Testis (tissue), 2 donors: ENCODE measurements at regions not wholly inside any gene's neighbourhood (a gene's known extent, or its start where the extent isn't known, plus 50 kb on each side); places are given as distances from the start of the nearest gene placed in this dataset.
A peak's percentile ranks its signal among the peaks of the same experiment; 100 is the strongest.

Experiments
- DNase-seq: peaks from one replicate; pipeline ENCODE4 v3.0.0-alpha.2; 2019
- H3K27ac ChIP-seq, 2 donors: fragments of 200-600 bp; sonication (generic); one replicate each; pipeline ENCODE4 v1.5.1; 2019
- H3K27me3 ChIP-seq: fragments of 200-600 bp; sonication (generic); one replicate; pipeline ENCODE4 v1.5.1; 2019
- H3K36me3 ChIP-seq: fragments of 200-600 bp; sonication (generic); one replicate; pipeline ENCODE4 v1.5.1; 2017; ENCODE audit warnings: low read depth; ENCODE audit errors: missing control alignments
- H3K4me1 ChIP-seq: fragments of 200-600 bp; sonication (generic); one replicate; pipeline ENCODE4 v1.5.1; 2019
- H3K4me3 ChIP-seq, 2 donors: fragments of 200-600 bp; sonication (generic); one replicate each; pipeline ENCODE4 v1.5.1; 2017 to 2019
- H3K9me3 ChIP-seq: fragments of 200-600 bp; sonication (generic); one replicate; pipeline ENCODE4 v1.5.1; 2017
- CTCF ChIP-seq, 3 experiments: fragments of 450-650 bp in 2 of 3; fragments of 200-600 bp in 1 of 3; sonication (generic) in 1 of 3; IDR thresholded peaks; one replicate each; pipeline ENCODE4 v1.5.1; 2016 to 2019; ENCODE audit warnings: antibody characterized with exemption in 3 of 3, mild to moderate bottlenecking in 2 of 3, moderate library complexity in 1 of 3
- POLR2A ChIP-seq: fragments of 450-650 bp; IDR thresholded peaks from one replicate; pipeline ENCODE4 v1.6.1; 2017; ENCODE audit warnings: antibody characterized with exemption, mild to moderate bottlenecking, moderate library complexity
- WGBS, 2 donors: methylation state at CpG; one replicate each; pipeline ENCODE4 v1.1.5; 2018; 5-methylcytosine and 5-hydroxymethylcytosine counted together
- intact Hi-C: fragments of 100-400 bp; cut with DNase I; formaldehyde crosslinking; loops from one replicate; pipeline ENCODE4 v1.15.1; 2023; ENCODE audit warnings: low total_unique reads

- intact Hi-C loops = no loop called here
- no peak overlapping the region for H3K4me3 ChIP-seq
These were observed 883.0 kb downstream of the TBC1D22A start for GRCh38 chr22:47645450-47645914.

GRCh38 chr22:47634347-47634746 lies 871.9 kb downstream of the TBC1D22A start:
- H3K9me3 ChIP-seq = no peaks in the 10 kb centered on the region
- no peak overlapping the region for H3K4me3 ChIP-seq
- no peak for DNase-seq
- WGBS, 2 donors = 59 to 64% methylated on average over 7 of the region's 7 CpGs
- no peaks in the 10 kb centered on the region for H3K36me3 ChIP-seq
- no peak for TF ChIP-seq POLR2A
- TF ChIP-seq CTCF (IDR thresholded peaks at IDR 0.05) = no peak
- H3K27me3 ChIP-seq = no peaks in the 10 kb centered on the region
- H3K4me1 ChIP-seq = no peaks in the 10 kb centered on the region
- intact Hi-C loops = no loop called here
- H3K27ac ChIP-seq = no peak overlapping the region

More at GRCh38 chr22:47645450-47645914, 883.0 kb downstream of the TBC1D22A start:
- TF ChIP-seq POLR2A = no peak
- TF ChIP-seq CTCF (IDR thresholded peaks at IDR 0.05) = no peak
- Histone ChIP-seq H3K9me3 (no peaks in the 10 kb centered on the region), H3K36me3 (no peaks in the 10 kb centered on the region), H3K27me3 (no peaks in the 10 kb centered on the region), H3K4me1 (no peaks in the 10 kb centered on the region), H3K27ac (no peak overlapping the region)
- WGBS, 2 donors = 88 to 97% methylated on average over 4 of the region's 4 CpGs
- no peak for DNase-seq

- no peaks in the 10 kb centered on the region for H3K27me3 ChIP-seq
- H3K4me1 ChIP-seq = no peaks in the 10 kb centered on the region
- H3K27ac ChIP-seq = no peak overlapping the region
- intact Hi-C loops = no loop called here
- H3K9me3 ChIP-seq = no peaks in the 10 kb centered on the region
- no peak for TF ChIP-seq POLR2A
- TF ChIP-seq CTCF (IDR thresholded peaks at IDR 0.05) = no peak
- DNase-seq = no peak
- no peak overlapping the region for H3K4me3 ChIP-seq
- WGBS, 2 donors = 70 to 82% methylated on average over 6 of the region's 6 CpGs
- H3K36me3 ChIP-seq = no peaks in the 10 kb centered on the region
These were observed 870.7 kb downstream of the TBC1D22A start for GRCh38 chr22:47633111-47633510.

- intact Hi-C loops = no loop called here
- Histone ChIP-seq H3K4me1 (no peaks in the 10 kb centered on the region), H3K36me3 (no peaks in the 10 kb centered on the region), H3K27me3 (no peaks in the 10 kb centered on the region), H3K9me3 (no peaks in the 10 kb centered on the region), H3K27ac (no peak overlapping the region), H3K4me3 (no peak overlapping the region)
- 30 to 50% methylated on average over 9 to 10 of the region's 10 CpGs for WGBS, 2 donors
- DNase-seq = no peak
- TF ChIP-seq CTCF (IDR thresholded peaks at IDR 0.05) = no peak
These were observed 870.3 kb downstream of the TBC1D22A start for GRCh38 chr22:47632701-47633100.

- intact Hi-C loops = no loop called here
- H3K4me3 ChIP-seq = peak overlapping the region; percentile 51 to 59
- peak; percentile 79 for DNase-seq
- no peak for TF ChIP-seq POLR2A
- TF ChIP-seq CTCF (IDR thresholded peaks at IDR 0.05) = no peak
- no peaks in the 10 kb centered on the region for H3K27me3 ChIP-seq
- H3K36me3 ChIP-seq = no peaks in the 10 kb centered on the region
- no peaks in the 10 kb centered on the region for H3K4me1 ChIP-seq
- no peak overlapping the region for H3K27ac ChIP-seq
- WGBS, 2 donors = 63 to 77% methylated on average over 20 to 31 of the region's 31 CpGs
- H3K9me3 ChIP-seq = no peaks in the 10 kb centered on the region
These were observed 869.2 kb downstream of the TBC1D22A start for GRCh38 chr22:47631571-47632102.
